ENCODE measurements at regions not wholly inside any gene's neighbourhood (a gene's known extent, or its start where the extent isn't known, plus 50 kb on each side); places are given as distances from the start of the nearest gene placed in this dataset.

GRCh38 chr14:82492157-82492556, 958.5 kb upstream of the SEL1L start:
- no peak for TF ChIP-seq CTCF (IDR thresholded peaks at IDR 0.05; ENCODE audit: control extremely low read depth, extremely low read depth)
- 77 to 87% methylated on average over 1 of the region's 1 CpG for WGBS, 2 donors

GRCh38 chr14:82500222-82500621, 966.6 kb upstream of the SEL1L start:
- H3K4me3 ChIP-seq = no peak overlapping the region
- no peaks in the 10 kb centered on the region for H3K27me3 ChIP-seq (ENCODE audit: control insufficient read depth in 3 of 3, insufficient read depth in 3 of 3, low read length in 2 of 3)
- TF ChIP-seq CTCF (IDR thresholded peaks at IDR 0.05; ENCODE audit: control extremely low read depth, extremely low read depth) = no peak
- H3K36me3 ChIP-seq (ENCODE audit: control insufficient read depth in 4 of 4, insufficient read depth in 4 of 4, low read length in 4 of 4) = no peaks in the 10 kb centered on the region
- no peaks in the 10 kb centered on the region for H3K9me3 ChIP-seq (ENCODE audit: control insufficient read depth in 4 of 4, insufficient read depth in 3 of 4, low read length in 3 of 4)
- peaks cover 0 to 21% (median 0%) of the 10 kb centered on the region in 5 donors for H3K4me1 ChIP-seq (ENCODE audit: control insufficient read depth in 5 of 5, insufficient read depth in 5 of 5, low read length in 5 of 5)
- no peak overlapping the region for H3K9ac ChIP-seq (ENCODE audit: insufficient read depth in 1 of 2, low read length in 2 of 2)
- H3K27ac ChIP-seq (ENCODE audit: low read depth in 1 of 2, low read length in 1 of 2) = no peak overlapping the region
- ATAC-seq (ENCODE audit: insufficient read depth, low FRiP score) = no peak
- DNase-seq = peak; percentile 12 to 90 (median 87)
- WGBS, 2 donors = 49 to 73% methylated on average over 1 of the region's 1 CpG

More at GRCh38 chr14:82492157-82492556, 958.5 kb upstream of the SEL1L start:
- ATAC-seq (ENCODE audit: insufficient read depth, low FRiP score) = no peak
- Histone ChIP-seq H3K4me3 (no peak overlapping the region), H3K27ac (ENCODE audit: low read depth in 1 of 2, low read length in 1 of 2) (no peak overlapping the region), H3K9me3 (ENCODE audit: control insufficient read depth in 4 of 4, insufficient read depth in 3 of 4, low read length in 3 of 4) (no peaks in the 10 kb centered on the region), H3K4me1 (ENCODE audit: control insufficient read depth in 5 of 5, insufficient read depth in 5 of 5, low read length in 5 of 5) (no peaks in the 10 kb centered on the region), H3K36me3 (ENCODE audit: control insufficient read depth in 4 of 4, insufficient read depth in 4 of 4, low read length in 4 of 4) (no peaks in the 10 kb centered on the region), H3K9ac (ENCODE audit: insufficient read depth in 1 of 2, low read length in 2 of 2) (no peak overlapping the region), H3K27me3 (ENCODE audit: control insufficient read depth in 3 of 3, insufficient read depth in 3 of 3, low read length in 2 of 3) (no peaks in the 10 kb centered on the region)
- DNase-seq = no peak

- no peaks in the 10 kb centered on the region for H3K36me3 ChIP-seq (ENCODE audit: control insufficient read depth in 4 of 4, insufficient read depth in 4 of 4, low read length in 4 of 4)
- H3K9ac ChIP-seq (ENCODE audit: insufficient read depth in 1 of 2, low read length in 2 of 2) = no peak overlapping the region
- no peak overlapping the region for H3K27ac ChIP-seq (ENCODE audit: low read depth in 1 of 2, low read length in 1 of 2)
- DNase-seq (peak in 2 of 3 donors; percentile 18 to 26), ATAC-seq (ENCODE audit: insufficient read depth, low FRiP score) (no peak)
- peaks cover 0 to 21% (median 0%) of the 10 kb centered on the region in 5 donors for H3K4me1 ChIP-seq (ENCODE audit: control insufficient read depth in 5 of 5, insufficient read depth in 5 of 5, low read length in 5 of 5)
- no peak for TF ChIP-seq CTCF (IDR thresholded peaks at IDR 0.05; ENCODE audit: control extremely low read depth, extremely low read depth)
- H3K9me3 ChIP-seq (ENCODE audit: control insufficient read depth in 4 of 4, insufficient read depth in 3 of 4, low read length in 3 of 4) = no peaks in the 10 kb centered on the region
- H3K27me3 ChIP-seq (ENCODE audit: control insufficient read depth in 3 of 3, insufficient read depth in 3 of 3, low read length in 2 of 3) = no peaks in the 10 kb centered on the region
- H3K4me3 ChIP-seq = no peak overlapping the region
- 58% methylated on average over 2 of the region's 2 CpGs for WGBS, 2 donors
These were observed 967.9 kb upstream of the SEL1L start for GRCh38 chr14:82501554-82501953.

GRCh38 chr14:82502043-82502442, 968.4 kb upstream of the SEL1L start:
- H3K4me1 ChIP-seq (ENCODE audit: control insufficient read depth in 5 of 5, insufficient read depth in 5 of 5, low read length in 5 of 5) = peaks cover 0 to 21% (median 0%) of the 10 kb centered on the region in 5 donors
- H3K36me3 ChIP-seq (ENCODE audit: control insufficient read depth in 4 of 4, insufficient read depth in 4 of 4, low read length in 4 of 4) = no peaks in the 10 kb centered on the region
- no peak for ATAC-seq (ENCODE audit: insufficient read depth, low FRiP score)
- no peak for TF ChIP-seq CTCF (IDR thresholded peaks at IDR 0.05; ENCODE audit: control extremely low read depth, extremely low read depth)
- H3K27ac ChIP-seq (ENCODE audit: low read depth in 1 of 2, low read length in 1 of 2) = no peak overlapping the region
- H3K9ac ChIP-seq (ENCODE audit: insufficient read depth in 1 of 2, low read length in 2 of 2) = no peak overlapping the region
- no peak overlapping the region for H3K4me3 ChIP-seq
- WGBS, 2 donors = 83 to 85% methylated on average over 4 of the region's 4 CpGs
- no peaks in the 10 kb centered on the region for H3K9me3 ChIP-seq (ENCODE audit: control insufficient read depth in 4 of 4, insufficient read depth in 3 of 4, low read length in 3 of 4)
- no peaks in the 10 kb centered on the region for H3K27me3 ChIP-seq (ENCODE audit: control insufficient read depth in 3 of 3, insufficient read depth in 3 of 3, low read length in 2 of 3)
- DNase-seq = no peak
